D721Med (cell line): ENCODE measurements at regions not wholly inside any gene's neighbourhood (a gene's known extent, or its start where the extent isn't known, plus 50 kb on each side); places are given as distances from the start of the nearest gene placed in this dataset.

Experiments
- DNase-seq: peaks from one replicate; pipeline ENCODE4 v3.0.0; 2011; ENCODE audit warnings: low spot score; ENCODE audit not compliant: insufficient read length
- FAIRE-seq: peaks from 2 replicates; lab custom pipeline; 2011; peaks lifted over from hg19 to GRCh38; lab: Jason Lieb, UNC
- TF ChIP-seq, protein P1 (sequence below): IDR thresholded peaks from 2 replicates; pipeline ENCODE4 v1.5.1; 2012; ENCODE audit warnings: mild to moderate bottlenecking, control low read depth; ENCODE audit not compliant: insufficient read depth; ENCODE audit errors: missing control alignments

DNA sequence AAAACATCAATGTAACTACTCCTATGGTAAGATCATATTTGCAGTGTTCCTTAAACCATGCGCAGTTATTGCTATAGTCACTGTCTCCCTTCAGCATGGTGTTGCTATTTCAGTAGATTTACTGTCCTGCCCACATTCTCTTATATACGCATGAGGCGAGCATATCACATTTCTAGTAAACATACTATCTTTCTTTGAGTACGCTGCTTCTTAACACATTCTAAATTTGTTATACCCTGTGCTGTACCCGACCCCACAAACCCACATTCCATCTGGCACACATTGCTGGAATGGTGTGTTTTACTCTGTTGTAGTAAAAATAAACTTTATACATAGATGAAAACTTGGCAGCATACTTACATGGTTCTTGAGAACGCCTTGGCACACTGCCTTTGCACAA, 163.3 kb downstream of the QPCT start:
- TF ChIP-seq, protein P1, sequence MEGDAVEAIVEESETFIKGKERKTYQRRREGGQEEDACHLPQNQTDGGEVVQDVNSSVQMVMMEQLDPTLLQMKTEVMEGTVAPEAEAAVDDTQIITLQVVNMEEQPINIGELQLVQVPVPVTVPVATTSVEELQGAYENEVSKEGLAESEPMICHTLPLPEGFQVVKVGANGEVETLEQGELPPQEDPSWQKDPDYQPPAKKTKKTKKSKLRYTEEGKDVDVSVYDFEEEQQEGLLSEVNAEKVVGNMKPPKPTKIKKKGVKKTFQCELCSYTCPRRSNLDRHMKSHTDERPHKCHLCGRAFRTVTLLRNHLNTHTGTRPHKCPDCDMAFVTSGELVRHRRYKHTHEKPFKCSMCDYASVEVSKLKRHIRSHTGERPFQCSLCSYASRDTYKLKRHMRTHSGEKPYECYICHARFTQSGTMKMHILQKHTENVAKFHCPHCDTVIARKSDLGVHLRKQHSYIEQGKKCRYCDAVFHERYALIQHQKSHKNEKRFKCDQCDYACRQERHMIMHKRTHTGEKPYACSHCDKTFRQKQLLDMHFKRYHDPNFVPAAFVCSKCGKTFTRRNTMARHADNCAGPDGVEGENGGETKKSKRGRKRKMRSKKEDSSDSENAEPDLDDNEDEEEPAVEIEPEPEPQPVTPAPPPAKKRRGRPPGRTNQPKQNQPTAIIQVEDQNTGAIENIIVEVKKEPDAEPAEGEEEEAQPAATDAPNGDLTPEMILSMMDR, result no peak
- DNase-seq (no peak), FAIRE-seq (no peak)

DNA sequence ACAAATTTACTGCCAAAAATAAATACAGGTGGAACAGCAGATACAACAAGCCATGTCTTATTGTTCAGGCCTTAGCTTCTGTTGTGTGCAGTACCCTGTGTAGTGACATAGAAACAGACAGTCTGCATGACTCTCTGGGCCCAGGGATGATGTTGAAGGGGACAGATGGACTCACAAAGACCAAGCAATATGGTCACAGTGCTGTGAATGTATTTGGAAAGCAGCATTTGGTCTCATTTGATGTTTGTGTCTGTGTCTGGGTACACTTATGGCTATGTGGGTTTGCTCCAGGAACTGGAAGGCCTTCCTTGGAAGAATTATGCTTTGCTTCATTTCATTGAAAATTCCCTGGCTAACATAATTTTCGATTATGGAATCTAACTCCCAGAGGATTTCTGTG, 158.5 kb downstream of the CDC42EP3 start:
- no peak for DNase-seq
- TF ChIP-seq, protein P1, result no peak
- no peak for FAIRE-seq

DNA sequence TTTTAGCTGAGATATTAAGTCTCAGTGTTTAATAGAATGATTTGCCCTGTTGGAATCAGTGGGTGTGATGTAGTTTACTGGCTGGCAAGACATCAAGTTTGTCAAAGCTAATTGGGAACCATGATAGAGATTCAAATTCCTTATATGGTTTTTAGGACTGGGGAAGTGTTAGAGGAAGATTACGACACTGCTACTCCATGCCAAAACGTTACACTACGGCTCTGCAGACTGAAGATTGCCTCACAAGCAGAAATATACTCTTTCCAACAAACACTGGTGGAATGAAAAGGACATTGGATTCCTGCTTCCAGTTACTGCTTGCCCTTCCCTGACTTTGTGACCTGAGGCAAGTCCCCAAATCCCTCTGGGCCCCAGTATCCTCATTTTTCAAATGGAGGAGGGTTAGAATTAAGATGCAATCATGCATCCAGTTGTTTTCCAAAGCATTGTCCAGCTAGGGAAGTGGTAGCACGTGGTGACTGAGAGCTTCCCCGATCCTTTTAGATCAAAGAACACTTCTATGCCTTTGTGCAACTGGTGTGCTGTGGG, 147.6 kb downstream of the CDC42EP3 start:
- DNase-seq, result no peak
- FAIRE-seq, result peak; percentile 32
- TF ChIP-seq, protein P1, result no peak

DNA sequence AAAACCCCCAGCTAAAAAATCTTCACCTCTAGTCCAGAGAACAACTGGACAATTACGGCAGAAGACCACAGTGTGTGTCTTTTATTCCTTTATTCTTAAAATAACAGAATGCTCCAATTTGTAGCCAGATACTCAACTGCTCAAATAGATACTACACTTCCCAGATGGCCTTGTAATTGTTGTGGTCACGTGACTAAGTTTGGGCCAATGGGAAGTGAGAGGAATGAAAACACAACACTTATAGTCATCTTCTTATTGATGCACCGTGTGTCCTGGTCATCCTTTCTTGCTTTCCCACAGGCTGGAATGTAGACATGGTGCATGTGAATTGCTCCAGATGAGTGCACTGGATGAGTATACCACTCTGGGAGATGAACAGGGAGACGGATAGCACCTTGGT, 145.1 kb downstream of the CDC42EP3 start:
- FAIRE-seq (no peak), DNase-seq (no peak)
- TF ChIP-seq, protein P1, result no peak

DNA sequence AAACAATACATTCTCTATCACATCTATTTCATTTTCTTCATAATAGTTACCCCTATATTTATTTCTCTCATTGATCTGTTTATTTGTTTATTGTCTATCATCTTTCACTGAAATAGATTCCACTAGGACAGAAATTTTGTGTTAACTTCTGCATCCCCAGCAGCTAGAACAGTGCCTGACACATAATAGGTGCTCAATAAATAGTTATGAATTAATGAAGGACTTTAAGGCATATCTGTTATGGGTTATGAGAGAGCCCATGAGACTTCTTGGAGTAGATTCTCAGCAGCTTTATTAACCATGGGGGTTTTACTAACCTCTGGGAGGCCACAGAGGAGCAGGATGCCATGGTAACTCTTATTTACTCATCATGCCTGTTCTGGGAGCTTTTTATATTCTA, 144.6 kb downstream of the CDC42EP3 start:
- TF ChIP-seq, protein P1, result no peak
- DNase-seq (no peak), FAIRE-seq (no peak)

DNA sequence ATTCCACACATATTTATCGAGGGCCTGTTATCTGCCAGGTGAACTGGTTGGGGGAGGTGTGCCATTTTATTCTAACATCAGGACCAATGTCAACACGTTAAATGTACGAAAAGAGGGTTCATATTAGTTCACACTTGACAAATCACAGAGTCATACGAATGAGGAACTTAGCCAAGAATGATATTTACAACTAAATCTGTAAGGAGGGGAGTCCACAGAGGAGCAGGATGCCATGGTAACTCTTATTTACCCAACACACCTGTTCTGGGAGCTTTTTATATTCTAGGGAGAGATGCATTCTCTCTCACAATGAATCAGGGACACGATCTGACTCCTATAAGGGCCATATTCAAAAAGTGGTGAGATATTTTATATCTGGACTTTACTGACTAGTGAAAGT, 144.1 kb downstream of the CDC42EP3 start:
- TF ChIP-seq, protein P1, result no peak
- FAIRE-seq (no peak), DNase-seq (no peak)

DNA sequence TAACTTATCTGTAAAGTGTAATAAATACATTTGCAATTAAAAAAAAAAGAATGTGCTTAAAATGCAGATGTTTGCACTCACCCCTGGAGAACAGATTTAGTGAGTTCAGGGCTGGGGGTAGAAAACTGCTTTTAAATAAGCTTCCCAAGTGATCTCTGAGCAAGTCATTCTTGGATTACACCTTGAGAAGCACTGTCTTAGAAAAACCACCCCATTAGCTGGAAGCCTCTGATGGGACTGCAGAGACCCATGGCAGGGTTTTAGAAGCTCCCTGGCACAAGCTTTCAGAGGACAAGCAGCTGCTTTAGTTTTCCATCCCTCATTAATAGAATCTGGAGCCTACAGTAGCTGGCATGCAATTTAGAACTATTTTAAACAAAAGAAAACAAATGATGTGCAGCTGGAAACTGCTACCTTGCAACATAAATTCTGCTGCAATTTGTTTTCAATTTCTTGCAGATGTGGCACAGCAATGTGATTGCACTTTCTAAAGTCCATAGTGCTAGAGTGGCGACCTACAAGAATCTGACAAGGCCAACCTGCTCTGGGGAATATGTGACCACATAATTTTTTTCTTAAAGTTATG, 141.5 kb downstream of the CDC42EP3 start:
- FAIRE-seq (no peak), DNase-seq (no peak)
- TF ChIP-seq, protein P1, result no peak
